GM12864 (cell line): ENCODE measurements at regions not wholly inside any gene's neighbourhood (a gene's known extent, or its start where the extent isn't known, plus 50 kb on each side); places are given as distances from the start of the nearest gene placed in this dataset.
"Not testable (repeated sequence)": the region's sequence is repeated elsewhere in the genome, so short reads cannot be mapped to it uniquely, and the experiment has no call there.

Source experiments
- DNase-seq: peaks from one replicate; pipeline ENCODE4 v3.0.0-alpha.2; 2011; ENCODE audit warnings: low read depth
- H3K4me3 ChIP-seq: 2 replicates; pipeline ENCODE4 v1.5.1; 2011; ENCODE audit warnings: mild to moderate bottlenecking, low read depth, low read length, control low read depth
- CTCF ChIP-seq: IDR thresholded peaks from 2 replicates; pipeline ENCODE4 v1.5.1; 2011; ENCODE audit warnings: low read depth, mild to moderate bottlenecking, moderate library complexity, low read length, control low read depth, inconsistent platforms; ENCODE audit errors: missing control alignments

- DNase-seq = no peak
- TF ChIP-seq CTCF = no peak
- no peak overlapping the region for H3K4me3 ChIP-seq
These were observed 616.0 kb upstream of the CDH11 start for GRCh38 chr16:65737831-65738230.

- not testable (repeated sequence) for H3K4me3 ChIP-seq, DNase-seq
These were observed 613.8 kb upstream of the CDH11 start for GRCh38 chr16:65735615-65736014.

- no peak overlapping the region for H3K4me3 ChIP-seq
- no peak for TF ChIP-seq CTCF
- no peak for DNase-seq
These were observed 611.9 kb upstream of the CDH11 start for GRCh38 chr16:65733721-65734120.

GRCh38 chr16:65731833-65732232 lies 610.0 kb upstream of the CDH11 start:
- TF ChIP-seq CTCF = no peak
- DNase-seq = no peak
- H3K4me3 ChIP-seq = no peak overlapping the region

GRCh38 chr16:65728652-65729051 lies 606.8 kb upstream of the CDH11 start:
- no peak overlapping the region for H3K4me3 ChIP-seq
- DNase-seq = no peak
- no peak for TF ChIP-seq CTCF

GRCh38 chr16:65728167-65728566 lies 606.3 kb upstream of the CDH11 start:
- H3K4me3 ChIP-seq = no peak overlapping the region
- no peak for DNase-seq
- TF ChIP-seq CTCF = no peak

GRCh38 chr16:65727534-65728137 lies 605.8 kb upstream of the CDH11 start:
- no peak for DNase-seq
- H3K4me3 ChIP-seq = no peak overlapping the region
- TF ChIP-seq CTCF = no peak
